ENCODE measurements at regions not wholly inside any gene's neighbourhood (a gene's known extent, or its start where the extent isn't known, plus 50 kb on each side); places are given as distances from the start of the nearest gene placed in this dataset.

DNA sequence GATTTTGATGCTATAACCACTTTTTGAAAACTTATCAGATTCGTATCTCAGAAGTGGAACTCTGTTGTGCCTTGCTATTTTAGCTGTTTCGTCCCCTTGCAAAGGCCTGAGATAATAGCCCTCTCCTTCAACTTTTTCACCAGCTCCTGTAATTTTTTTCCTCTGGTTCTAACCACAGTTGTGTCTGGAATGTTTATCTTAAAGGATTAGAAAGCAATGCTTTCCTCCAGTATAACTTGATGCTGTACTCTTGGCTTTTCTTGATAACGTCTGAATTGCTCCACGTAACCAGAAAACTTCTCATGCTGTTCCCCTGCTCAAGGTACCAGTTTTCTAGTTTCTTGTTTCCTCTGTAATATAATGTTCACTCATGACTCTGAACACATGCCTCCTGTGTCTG is 209.4 kb downstream of the DTWD2 start:
- DNase-seq (ENCODE audit: low spot score), result no peak

- no peak for DNase-seq (ENCODE audit: low spot score)
These were observed 211.1 kb downstream of the DTWD2 start for GRCh38 chr5:118777189-118777736.

DNA sequence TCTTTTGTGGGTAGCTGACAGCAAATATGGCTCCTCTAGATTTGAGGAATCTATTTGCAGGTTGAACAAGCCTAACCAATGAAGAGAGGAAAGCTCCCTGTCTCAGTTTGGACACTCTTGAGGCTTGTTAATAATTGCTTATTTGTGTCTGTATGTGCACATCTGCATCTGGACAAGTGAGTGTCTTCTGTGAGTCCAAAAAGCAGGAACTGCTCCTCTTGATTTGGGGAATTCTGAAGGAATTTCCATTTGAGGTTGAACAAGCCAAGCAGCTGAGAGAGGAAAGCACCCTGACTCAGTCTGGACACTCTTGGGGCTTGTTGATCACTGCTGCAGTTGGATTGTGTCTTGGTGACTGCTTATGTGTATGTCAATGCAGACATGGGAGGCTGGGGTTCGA is 211.6 kb downstream of the DTWD2 start:
- DNase-seq (ENCODE audit: low spot score), result no peak

DNA sequence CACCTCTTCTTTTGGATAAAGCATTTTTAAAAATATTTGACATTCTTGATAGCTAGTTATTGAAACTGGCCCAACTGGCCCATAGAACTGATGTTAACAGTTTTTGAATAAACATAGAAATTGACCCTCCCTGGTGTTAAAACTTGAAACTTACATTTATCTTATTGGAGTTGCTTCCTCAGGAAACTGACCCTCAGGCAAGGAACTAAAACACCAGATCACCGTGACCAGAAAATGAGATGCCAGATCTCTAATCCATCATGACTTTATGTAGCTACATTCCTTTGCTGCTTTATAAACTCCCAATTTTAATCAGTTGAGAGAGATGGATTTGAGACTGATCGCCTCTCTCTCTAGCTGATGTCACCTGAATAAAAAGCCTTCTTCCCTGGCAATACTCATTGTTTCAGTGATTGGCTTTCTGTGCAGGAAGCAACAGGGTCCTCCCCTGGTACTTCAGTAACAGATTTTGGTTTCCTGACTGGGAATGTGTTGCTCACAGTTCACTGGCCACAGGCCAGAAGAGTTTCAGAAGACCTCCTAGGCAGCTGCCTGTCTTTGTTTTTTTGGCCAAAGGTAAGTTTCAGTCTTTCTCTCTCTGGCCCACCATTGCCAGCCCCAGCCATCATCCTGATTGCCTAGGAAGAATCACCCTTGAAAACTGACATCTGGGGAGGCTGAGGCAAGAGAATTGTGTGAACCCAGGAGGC is 212.4 kb downstream of the DTWD2 start:
- DNase-seq (ENCODE audit: low spot score), result no peak

DNA sequence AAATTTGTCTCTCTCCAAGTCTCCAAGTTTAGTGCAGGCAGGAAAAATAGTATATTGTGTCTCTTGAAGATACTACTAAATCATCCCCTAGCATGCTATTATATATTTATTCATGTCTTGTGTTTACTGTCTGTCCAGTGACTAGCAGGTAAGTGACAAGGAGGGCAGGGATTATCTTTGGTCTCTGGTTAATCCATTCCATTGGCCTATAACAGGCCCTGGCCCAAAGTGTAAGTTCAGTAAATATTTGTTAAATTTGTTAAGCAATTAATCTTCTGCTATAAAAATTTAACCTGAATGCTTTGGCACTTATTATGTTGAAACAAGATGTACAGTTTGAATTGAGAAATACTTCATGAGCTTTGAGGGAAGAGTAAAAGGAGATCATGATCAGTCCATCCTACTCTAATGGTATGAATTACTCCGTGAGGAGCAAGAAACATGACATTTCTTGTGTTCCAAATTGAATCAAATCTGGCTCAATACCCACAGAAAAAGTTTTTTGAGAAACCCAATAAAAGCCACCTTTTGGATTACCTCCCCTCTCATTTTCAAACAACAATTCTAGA is 219.7 kb downstream of the DTWD2 start:
- DNase-seq (ENCODE audit: low spot score), result no peak

GRCh38 chr5:118762291-118762690 is 226.1 kb downstream of the DTWD2 start:
- DNase-seq (ENCODE audit: low spot score), result no peak

DNA sequence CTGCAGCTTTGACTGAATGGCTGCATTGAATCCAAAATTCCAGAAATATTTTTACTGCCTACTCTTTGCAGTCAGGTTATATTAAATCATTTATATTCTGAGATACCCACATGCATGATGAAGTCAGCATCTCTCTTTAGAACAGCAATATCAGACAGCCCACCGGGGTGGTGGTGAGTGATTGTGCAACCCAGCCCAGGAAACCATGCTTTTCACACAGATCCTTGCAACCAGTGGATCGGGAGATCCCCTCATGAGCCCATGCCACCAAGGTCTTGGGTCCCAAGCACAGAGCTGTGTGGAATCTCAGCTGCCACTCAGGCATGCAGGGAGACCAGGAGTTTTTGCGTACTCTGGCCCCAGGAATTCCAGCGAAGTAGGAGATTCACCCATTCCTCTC is 226.5 kb downstream of the DTWD2 start:
- DNase-seq (ENCODE audit: low spot score), result no peak

DNA sequence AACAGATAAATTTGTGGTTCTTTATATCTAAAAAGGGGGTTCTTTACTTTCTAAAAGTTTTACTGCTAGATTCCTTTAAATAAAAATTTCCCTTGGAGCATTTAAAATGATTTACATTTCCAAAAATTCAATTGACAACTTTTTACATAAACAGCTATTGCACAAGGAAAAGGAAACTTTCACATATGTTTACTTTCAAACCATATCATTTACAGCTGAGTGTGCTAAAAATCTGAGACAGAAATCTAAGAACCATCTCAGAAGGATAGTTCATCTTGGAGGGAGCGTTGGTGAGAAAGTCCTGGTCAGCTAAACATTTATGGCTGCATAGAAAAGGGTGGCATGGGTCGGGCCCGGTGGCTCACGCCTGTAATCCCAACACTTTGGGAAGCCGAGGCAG is 235.4 kb downstream of the DTWD2 start:
- DNase-seq (ENCODE audit: low spot score), result no peak

GRCh38 chr5:118736396-118736795 is 252.0 kb downstream of the DTWD2 start:
- DNase-seq (ENCODE audit: low spot score), result no peak

GRCh38 chr5:118733394-118733793 is 255.0 kb downstream of the DTWD2 start:
- no peak for DNase-seq (ENCODE audit: low spot score)

DNA sequence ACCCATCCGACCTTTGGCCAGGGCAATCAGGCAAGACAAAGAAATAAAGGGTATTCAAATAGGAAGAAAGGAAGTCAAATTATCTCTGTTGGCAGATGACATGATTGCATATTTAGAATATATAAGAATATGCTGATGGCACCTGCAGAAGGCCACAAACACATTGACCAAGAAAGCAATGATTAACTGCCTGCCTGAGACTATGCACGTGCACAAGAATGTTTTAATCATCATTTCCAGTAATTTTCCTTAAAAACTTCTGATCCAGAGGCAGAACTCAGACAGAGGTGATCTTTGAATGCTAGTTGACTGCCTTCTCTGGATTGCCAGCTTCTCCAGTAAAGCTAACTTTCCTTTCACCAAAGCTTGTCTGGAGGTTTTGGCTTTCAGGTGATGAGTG is 260.2 kb downstream of the DTWD2 start:
- no peak for DNase-seq (ENCODE audit: low spot score)

- no peak for DNase-seq (ENCODE audit: low spot score)
These were observed 261.5 kb downstream of the DTWD2 start for GRCh38 chr5:118726891-118727290.

- no peak for DNase-seq (ENCODE audit: low spot score)
These were observed 265.4 kb downstream of the DTWD2 start for GRCh38 chr5:118723021-118723338.

DNA sequence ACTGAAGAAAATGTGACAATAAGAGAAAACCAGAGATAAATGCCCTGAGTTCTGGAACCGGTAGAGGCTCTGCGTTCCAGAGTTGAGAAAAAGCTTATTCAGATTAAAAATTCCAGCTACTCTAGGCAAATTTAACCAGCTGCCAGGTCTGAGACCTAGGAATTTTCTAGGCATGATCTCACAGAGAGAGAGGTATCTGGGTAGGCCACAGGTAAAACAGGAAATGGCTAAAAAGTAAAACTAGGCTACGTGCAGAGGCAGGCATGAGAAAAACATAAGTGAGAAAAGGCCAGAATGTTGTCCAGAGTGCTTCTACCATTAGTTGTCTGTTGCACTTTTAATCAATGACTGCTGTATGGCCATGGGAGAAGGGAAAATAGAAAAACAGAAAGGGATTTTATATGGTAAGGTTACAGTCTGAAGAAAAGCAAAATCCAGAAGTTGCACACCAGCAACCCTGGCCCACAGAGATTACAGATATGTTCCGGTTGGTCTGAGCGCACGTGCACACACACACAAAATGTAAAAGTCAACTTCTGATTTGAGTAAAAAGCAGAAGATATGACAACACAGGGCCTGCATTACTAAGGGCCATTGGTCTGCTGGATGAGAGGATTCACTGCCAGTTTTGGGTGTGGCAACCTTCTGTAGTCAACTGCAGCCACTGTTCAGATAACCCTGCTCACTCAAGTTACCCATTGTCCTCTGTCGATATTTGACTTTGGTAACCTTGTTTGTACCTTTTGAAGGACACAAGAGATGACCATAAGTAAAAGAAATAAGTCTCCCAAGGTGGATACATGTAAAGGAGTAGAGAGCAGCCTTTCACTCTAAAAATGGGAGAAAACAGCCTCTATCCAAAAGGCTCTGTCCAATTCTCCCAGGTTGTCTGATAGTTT is 266.0 kb downstream of the DTWD2 start:
- no peak for DNase-seq (ENCODE audit: low spot score)

DNA sequence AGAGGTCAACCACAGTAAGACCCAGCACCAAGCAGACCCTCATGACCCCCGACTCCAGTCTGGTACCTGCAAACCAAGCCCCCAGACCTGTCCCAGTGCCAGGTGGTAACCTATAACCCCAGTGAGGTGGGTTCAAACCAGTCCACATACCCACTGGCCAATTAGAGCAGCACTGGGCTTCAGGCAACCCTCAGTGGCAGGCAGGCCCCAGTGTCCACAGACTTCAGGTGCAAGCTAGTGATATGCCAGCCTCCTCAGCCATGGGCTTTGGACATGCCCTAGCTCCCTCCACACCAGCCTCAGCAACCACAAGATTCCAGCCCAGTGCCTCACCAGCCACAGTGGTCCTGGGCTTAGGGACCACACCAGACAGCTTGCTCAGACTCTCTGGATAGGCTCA is 276.6 kb downstream of the DTWD2 start:
- DNase-seq (ENCODE audit: low spot score), result no peak

DNA sequence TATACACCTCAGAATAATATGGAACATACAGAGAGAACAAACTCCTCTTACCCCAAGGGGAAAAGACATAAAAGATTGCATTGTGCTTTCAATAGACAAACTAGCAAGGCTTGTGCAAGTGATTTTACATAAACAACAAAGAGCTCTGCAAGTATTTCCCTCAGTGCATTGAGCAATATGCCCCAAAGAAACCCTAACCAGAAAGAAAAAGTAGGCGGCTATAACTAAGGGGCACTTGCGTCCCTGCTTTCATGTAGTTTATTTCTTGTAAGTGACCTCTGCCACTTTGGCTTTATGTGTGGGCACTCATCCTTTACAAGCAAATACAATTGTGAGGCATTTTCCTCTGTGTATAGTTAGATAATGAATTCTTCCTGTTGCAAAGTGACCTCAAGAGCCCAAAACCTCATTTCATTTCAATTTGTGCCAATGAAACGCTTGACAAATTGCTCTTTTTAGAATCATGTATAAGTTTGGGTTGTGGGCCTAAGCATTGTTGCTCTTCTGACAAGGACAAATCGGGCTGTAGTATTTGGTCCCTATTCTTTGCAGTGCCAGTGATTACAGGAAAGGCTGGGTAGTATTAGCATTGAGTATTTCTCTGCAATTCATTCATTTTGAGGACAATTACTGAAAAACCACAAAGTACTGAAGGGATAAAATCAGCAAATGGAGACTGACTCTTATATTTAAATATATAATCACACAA is 282.2 kb downstream of the DTWD2 start:
- no peak for DNase-seq (ENCODE audit: low spot score)

GRCh38 chr5:118703241-118703640 is 285.1 kb downstream of the DTWD2 start:
- no peak for DNase-seq (ENCODE audit: low spot score)

- no peak for DNase-seq (ENCODE audit: low spot score)
These were observed 286.6 kb downstream of the DTWD2 start for GRCh38 chr5:118701791-118702190.

DNA sequence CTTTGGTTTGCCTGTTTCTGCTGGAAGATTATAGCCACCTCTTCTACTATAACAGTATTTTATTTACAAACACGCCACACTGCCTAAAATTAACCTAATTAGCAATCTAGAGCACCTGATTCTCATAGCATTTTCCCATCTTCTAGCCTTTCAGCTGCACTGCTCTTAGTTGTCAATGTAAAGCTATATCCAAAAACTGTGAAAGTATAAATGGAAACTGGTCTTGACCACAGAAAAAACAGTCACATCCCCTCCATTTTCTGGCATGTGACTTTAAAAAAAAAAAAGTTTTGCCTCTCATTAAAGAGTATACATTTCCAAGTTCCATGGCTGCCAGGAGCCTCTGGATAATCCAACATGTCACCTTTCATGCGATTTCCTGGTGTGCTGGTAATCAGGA is 287.8 kb downstream of the DTWD2 start:
- DNase-seq (ENCODE audit: low spot score), result no peak

- DNase-seq (ENCODE audit: low spot score), result no peak
These were observed 289.6 kb downstream of the DTWD2 start for GRCh38 chr5:118698774-118699173.

- DNase-seq (ENCODE audit: low spot score), result no peak
These were observed 292.3 kb downstream of the DTWD2 start for GRCh38 chr5:118696076-118696475.

DNA sequence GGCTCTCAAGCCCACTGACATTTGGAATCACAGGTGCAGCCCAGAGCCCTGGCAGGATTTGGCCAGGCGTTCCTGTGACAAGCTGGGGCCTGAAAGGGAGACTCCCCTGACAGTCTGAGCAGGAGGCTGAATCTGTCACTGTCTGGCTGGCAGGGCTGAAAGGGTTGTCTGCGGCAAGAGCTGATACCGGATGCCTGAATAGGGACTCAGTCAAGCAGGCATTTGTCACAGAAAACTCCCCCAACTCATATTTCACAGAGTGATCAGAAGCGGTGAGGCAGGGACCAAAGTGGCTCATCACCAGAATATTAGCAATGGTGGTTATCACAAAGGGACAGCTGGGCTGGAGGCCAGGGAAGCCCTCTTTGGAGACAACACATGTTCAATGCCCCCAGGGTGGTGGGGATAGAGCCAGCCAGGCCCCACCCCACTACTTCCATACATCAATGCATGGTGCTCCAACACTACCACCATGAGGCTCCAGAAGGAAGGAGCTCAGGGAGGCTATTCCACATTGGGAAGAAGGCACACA is 295.5 kb downstream of the DTWD2 start:
- DNase-seq (ENCODE audit: low spot score), result no peak
